Neural progenitor cell (in vitro differentiated cells): ENCODE measurements at regions not wholly inside any gene's neighbourhood (a gene's known extent, or its start where the extent isn't known, plus 50 kb on each side); places are given as distances from the start of the nearest gene placed in this dataset. TPM values are rescaled to one million over a fixed set of nuclear protein-coding genes. Genes with fewer than 3 reads are reported as not detected.
"Not testable (repeated sequence)": the region's sequence is repeated elsewhere in the genome, so short reads cannot be mapped to it uniquely, and the experiment has no call there.

Source experiments
- DNase-seq: peaks from one replicate; pipeline ENCODE4 v3.0.0-alpha.2; 2016; ENCODE audit warnings: low spot score
- H2AFZ ChIP-seq: fragments of 200-600 bp; sonication (generic); replicated peaks from 2 replicates; pipeline ENCODE4 v1.6.1; 2016; ENCODE audit warnings: antibody characterized with exemption
- H3F3A ChIP-seq: fragments of 200-600 bp; sonication (generic); 2 replicates; pipeline ENCODE4 v1.6.1; 2016; ENCODE audit warnings: antibody characterized with exemption, low read depth
- H3K27ac ChIP-seq: fragments of 200-600 bp; sonication (generic); 2 replicates; pipeline ENCODE4 v1.5.1; 2016; ENCODE audit warnings: mild to moderate bottlenecking
- H3K27me3 ChIP-seq: fragments of 200-600 bp; sonication (generic); 2 replicates; pipeline ENCODE4 v1.6.1; 2016; ENCODE audit warnings: mild to moderate bottlenecking, moderate library complexity
- H3K36me3 ChIP-seq: fragments of 200-600 bp; sonication (generic); 2 replicates; pipeline ENCODE4 v1.5.1; 2016
- H3K4me1 ChIP-seq: fragments of 200-600 bp; sonication (generic); 2 replicates; pipeline ENCODE4 v1.6.1; 2016; ENCODE audit warnings: mixed run types
- H3K4me2 ChIP-seq: fragments of 200-600 bp; sonication (generic); 2 replicates; pipeline ENCODE4 v1.6.1; 2016
- H3K4me3 ChIP-seq: fragments of 200-600 bp; sonication (generic); 2 replicates; pipeline ENCODE4 v1.5.1; 2016
- H3K79me2 ChIP-seq: fragments of 200-600 bp; sonication (generic); 2 replicates; pipeline ENCODE4 v1.6.1; 2016; ENCODE audit warnings: low read depth
- H3K9ac ChIP-seq: fragments of 200-600 bp; sonication (generic); 2 replicates; pipeline ENCODE4 v1.6.1; 2016
- H3K9me3 ChIP-seq: fragments of 200-600 bp; sonication (generic); 2 replicates; pipeline ENCODE4 v1.5.1; 2016; ENCODE audit warnings: low read depth
- H4K20me1 ChIP-seq: fragments of 200-600 bp; sonication (generic); 2 replicates; pipeline ENCODE4 v1.6.1; 2016; ENCODE audit warnings: low read depth
- H3K27ac Mint-ChIP-seq: 3 replicates; pipeline ENCODE4 v1.8.0; 2021; ENCODE audit warnings: mixed read lengths
- H3K27me3 Mint-ChIP-seq: 2 replicates; pipeline ENCODE4 v1.8.0; 2022; ENCODE audit warnings: low read depth, mild to moderate bottlenecking, inconsistent platforms, moderate library complexity, mixed read lengths; ENCODE audit not compliant: insufficient read depth
- H3K36me3 Mint-ChIP-seq: 3 replicates; pipeline ENCODE4 v1.8.0; 2021; ENCODE audit warnings: mixed read lengths
- H3K4me1 Mint-ChIP-seq: 3 replicates; pipeline ENCODE4 v1.8.0; 2021; ENCODE audit warnings: mixed read lengths
- H3K4me3 Mint-ChIP-seq: 3 replicates; pipeline ENCODE4 v1.8.0; 2021; ENCODE audit warnings: mild to moderate bottlenecking, moderate library complexity, mixed read lengths
- H3K9me3 Mint-ChIP-seq: 3 replicates; pipeline ENCODE4 v1.8.0; 2020; ENCODE audit warnings: mixed read lengths
- CTCF ChIP-seq: fragments of 200-600 bp; sonication (generic); IDR thresholded peaks from 2 replicates; pipeline ENCODE4 v1.5.1; 2017; ENCODE audit warnings: antibody characterized with exemption, mild to moderate bottlenecking
- EZH2 ChIP-seq: fragments of 200-600 bp; sonication (generic); IDR thresholded peaks from 2 replicates; pipeline ENCODE4 v1.6.1; 2017; ENCODE audit warnings: antibody characterized with exemption, mild to moderate bottlenecking, moderate library complexity
- EZH2phosphoT487 ChIP-seq: fragments of 200-600 bp; sonication (generic); IDR thresholded peaks from 2 replicates; pipeline ENCODE4 v1.6.1; 2017; ENCODE audit warnings: antibody characterized with exemption
- small RNA-seq: library from RNA; depleted of rRNA; stranded (forward); fragments of <200 nt; gene quantifications from one replicate; pipeline ENCODE3, GENCODE V24; 2015

GRCh38 chr2:216752855-216753505, 57.6 kb upstream of the IGFBP5 start:
- H3K27me3 Mint-ChIP-seq: peaks cover 4% of the 10 kb centered on the region
- H3K27ac Mint-ChIP-seq: no peak overlapping the region
- H4K20me1 ChIP-seq: no peaks in the 10 kb centered on the region
- H3K9ac ChIP-seq: no peak overlapping the region
- no peak overlapping the region for H3K4me3 Mint-ChIP-seq
- H3K9me3 ChIP-seq: no peaks in the 10 kb centered on the region
- no peak overlapping the region for H2AFZ ChIP-seq
- H3K4me1 ChIP-seq: peaks cover 19% of the 10 kb centered on the region
- no peaks in the 10 kb centered on the region for H3K36me3 Mint-ChIP-seq
- TF ChIP-seq CTCF (no peak), EZH2 (no peak), EZH2phosphoT487 (no peak)
- peaks cover 18% of the 10 kb centered on the region for H3K9me3 Mint-ChIP-seq
- no peak for DNase-seq
- H3K4me3 ChIP-seq: no peak overlapping the region
- H3K27me3 ChIP-seq: no peaks in the 10 kb centered on the region
- H3F3A ChIP-seq: peaks cover 4% of the 10 kb centered on the region
- H3K4me2 ChIP-seq: no peak overlapping the region
- H3K36me3 ChIP-seq: no peaks in the 10 kb centered on the region
- H3K79me2 ChIP-seq: no peaks in the 10 kb centered on the region
- H3K27ac ChIP-seq: no peak overlapping the region
- peaks cover 27% of the 10 kb centered on the region for H3K4me1 Mint-ChIP-seq

- peaks cover 11% of the 10 kb centered on the region for H3K4me1 ChIP-seq
- H3K4me1 Mint-ChIP-seq, H3F3A ChIP-seq, H2AFZ ChIP-seq, H3K79me2 ChIP-seq, H3K9me3 ChIP-seq, H3K9ac ChIP-seq, H3K4me3 ChIP-seq, H3K4me3 Mint-ChIP-seq, H3K4me2 ChIP-seq, H4K20me1 ChIP-seq, H3K36me3 ChIP-seq, H3K36me3 Mint-ChIP-seq, H3K27ac Mint-ChIP-seq, DNase-seq, H3K27me3 ChIP-seq, H3K27me3 Mint-ChIP-seq, H3K27ac ChIP-seq: not testable (repeated sequence)
- peaks cover 23% of the 10 kb centered on the region for H3K9me3 Mint-ChIP-seq
Measured at GRCh38 chr2:216750750-216751149, 55.4 kb upstream of the IGFBP5 start.

GRCh38 chr2:216746268-216746667, 50.9 kb upstream of the IGFBP5 start:
- not testable (repeated sequence) for H2AFZ ChIP-seq, H3K27ac ChIP-seq, H3K27ac Mint-ChIP-seq, H3K27me3 Mint-ChIP-seq, H3K4me1 ChIP-seq, H3K36me3 Mint-ChIP-seq, H3K27me3 ChIP-seq, H3K79me2 ChIP-seq, H3K4me1 Mint-ChIP-seq, H3K9ac ChIP-seq, H4K20me1 ChIP-seq, H3K4me3 ChIP-seq, H3F3A ChIP-seq, H3K9me3 ChIP-seq, H3K36me3 ChIP-seq, H3K4me2 ChIP-seq, DNase-seq, H3K4me3 Mint-ChIP-seq
- H3K9me3 Mint-ChIP-seq: peaks cover 27% of the 10 kb centered on the region

GRCh38 chr2:216745453-216745852, 50.1 kb upstream of the IGFBP5 start:
- no peaks in the 10 kb centered on the region for H3K4me1 ChIP-seq
- Mint-ChIP-seq H3K27ac (no peak overlapping the region), H3K4me3 (no peak overlapping the region), H3K36me3 (no peaks in the 10 kb centered on the region), H3K27me3 (peaks cover 13% of the 10 kb centered on the region), H3K4me1 (peaks cover 6% of the 10 kb centered on the region), H3K9me3 (peaks cover 27% of the 10 kb centered on the region)
- H3K36me3 ChIP-seq: no peaks in the 10 kb centered on the region
- H3K9me3 ChIP-seq: no peaks in the 10 kb centered on the region
- no peak overlapping the region for H3K4me2 ChIP-seq
- H3K9ac ChIP-seq: no peak overlapping the region
- H4K20me1 ChIP-seq: no peaks in the 10 kb centered on the region
- no peak overlapping the region for H3K27ac ChIP-seq
- no peak for DNase-seq
- no peak overlapping the region for H2AFZ ChIP-seq
- no peaks in the 10 kb centered on the region for H3K27me3 ChIP-seq
- TF ChIP-seq CTCF (no peak), EZH2phosphoT487 (no peak), EZH2 (no peak)
- no peak overlapping the region for H3K4me3 ChIP-seq
- H3K79me2 ChIP-seq: no peaks in the 10 kb centered on the region
- no peaks in the 10 kb centered on the region for H3F3A ChIP-seq

Small RNA genes lying in the stretch of these regions (small RNA-seq; reads per million reads assigned to genes)
- gene RNA5SP120: not detected
